ENCODE measurements at regions not wholly inside any gene's neighbourhood (a gene's known extent, or its start where the extent isn't known, plus 50 kb on each side); places are given as distances from the start of the nearest gene placed in this dataset.
A peak's percentile ranks its signal among the peaks of the same experiment; 100 is the strongest.
"Not testable (repeated sequence)": the region's sequence is repeated elsewhere in the genome, so short reads cannot be mapped to it uniquely, and the experiment has no call there.

DNA sequence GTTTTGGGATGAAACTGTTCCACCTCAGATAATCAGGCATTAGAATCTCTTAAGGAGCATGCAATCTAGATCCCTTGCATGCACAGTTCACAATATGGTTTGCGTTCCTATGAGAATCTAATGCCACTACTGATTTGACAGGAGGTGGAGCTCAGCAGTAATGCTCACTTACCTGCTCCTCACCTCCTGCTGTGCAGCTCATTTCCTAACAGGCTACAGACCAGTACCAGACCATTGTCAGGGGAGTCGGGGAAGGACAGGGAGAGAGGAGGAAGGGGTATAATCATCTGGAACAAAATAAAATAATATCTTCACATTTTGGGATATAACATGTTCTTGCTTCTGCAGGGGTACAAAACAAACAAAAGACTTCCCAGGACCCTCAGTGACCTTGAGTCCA is 532.0 kb upstream of the FSHR start:
- no peak for DNase-seq

DNA sequence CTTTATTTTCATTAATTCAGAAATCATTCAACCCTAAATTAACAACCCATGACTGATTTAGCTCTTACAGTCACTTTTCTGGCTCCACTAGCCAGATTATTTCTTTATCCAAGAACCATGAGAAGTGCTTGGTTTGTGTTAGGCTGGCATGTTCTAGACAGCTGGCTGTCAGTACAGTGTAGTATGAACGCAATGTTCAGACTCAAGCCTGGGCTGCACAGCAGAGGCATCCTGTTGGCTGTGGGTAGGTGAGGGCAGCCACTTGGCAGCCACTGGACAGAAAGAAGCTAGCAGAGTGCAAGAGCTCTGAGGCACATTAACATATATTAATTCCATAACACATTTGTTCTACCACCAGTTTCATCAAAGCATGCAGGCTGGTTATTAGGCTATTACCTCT is 522.9 kb upstream of the FSHR start:
- DNase-seq = no peak

DNA sequence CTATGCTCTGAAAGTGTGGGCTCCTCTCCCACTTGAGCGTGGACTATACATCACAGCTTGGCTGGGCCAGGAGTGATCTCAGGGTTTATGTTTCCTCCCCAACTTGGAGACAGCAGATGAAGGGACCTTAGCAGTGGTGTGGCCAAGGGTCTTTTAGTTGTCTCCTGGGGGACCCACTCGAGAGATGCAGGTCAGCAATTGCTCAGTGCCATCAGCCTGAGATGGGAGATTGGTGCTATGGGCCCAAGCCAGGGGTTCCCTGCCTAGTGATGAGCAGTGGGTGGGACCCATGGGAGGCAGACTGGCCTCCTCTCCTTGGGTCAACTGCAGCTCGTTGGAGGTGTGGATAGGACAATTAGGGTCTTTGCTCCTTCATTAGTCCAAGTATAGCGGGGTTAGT is 510.5 kb upstream of the FSHR start:
- no peak for DNase-seq

DNA sequence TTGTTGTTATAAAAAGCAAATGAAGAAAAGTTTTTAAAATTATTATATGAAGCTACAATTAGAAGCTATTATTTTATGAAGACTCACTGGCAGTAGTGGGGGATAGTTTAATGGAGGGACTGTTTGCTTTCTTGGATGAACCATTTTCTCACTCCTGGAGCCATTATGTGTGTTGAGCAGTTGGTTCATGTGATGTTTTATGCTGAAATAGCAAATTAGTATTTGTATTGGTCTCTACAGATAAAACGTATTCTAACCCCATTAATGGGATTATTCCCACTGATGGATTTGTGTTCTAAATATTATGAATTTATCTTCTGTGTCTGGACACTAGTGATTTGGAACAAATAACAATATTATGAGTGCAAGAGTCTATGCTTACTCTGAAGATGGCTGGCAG is 507.5 kb upstream of the FSHR start:
- DNase-seq = no peak

DNA sequence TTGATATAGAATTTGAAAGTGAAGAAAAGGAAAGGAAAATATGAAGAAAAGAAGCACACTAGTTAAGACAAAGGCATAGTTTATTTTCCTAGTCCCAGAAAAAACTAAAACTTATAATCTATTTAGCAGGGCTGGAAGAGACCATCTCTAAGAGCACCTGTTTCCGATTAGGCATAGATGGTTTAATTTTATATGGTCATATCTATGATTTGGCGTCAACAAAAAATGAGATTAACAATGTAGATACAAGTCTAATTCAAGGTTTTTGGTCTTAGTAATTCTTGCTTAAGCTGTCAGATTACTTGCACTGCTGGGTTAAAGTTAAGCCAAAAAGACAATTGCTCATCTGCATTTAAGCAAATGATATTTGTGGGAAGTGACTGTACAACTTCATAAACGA is 502.5 kb upstream of the FSHR start:
- no peak for DNase-seq

DNA sequence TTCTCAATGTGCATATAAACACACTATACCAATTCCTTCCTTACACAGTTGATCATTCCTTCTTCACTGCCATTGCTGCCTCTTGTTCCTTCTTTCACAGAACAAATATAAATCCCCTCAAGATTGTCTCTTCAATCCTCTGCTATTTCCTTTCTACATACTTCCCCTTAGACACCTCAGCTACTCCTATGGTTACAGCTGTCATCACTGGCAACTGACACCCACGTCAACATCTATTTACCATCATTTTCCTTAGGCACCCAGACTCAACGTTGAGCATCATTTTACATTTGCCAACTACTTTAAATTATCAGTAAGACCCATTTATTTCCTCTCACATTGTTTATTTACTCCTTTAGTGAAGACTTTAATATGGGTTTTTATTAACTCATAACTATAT is 488.8 kb upstream of the FSHR start:
- DNase-seq = no peak

DNA sequence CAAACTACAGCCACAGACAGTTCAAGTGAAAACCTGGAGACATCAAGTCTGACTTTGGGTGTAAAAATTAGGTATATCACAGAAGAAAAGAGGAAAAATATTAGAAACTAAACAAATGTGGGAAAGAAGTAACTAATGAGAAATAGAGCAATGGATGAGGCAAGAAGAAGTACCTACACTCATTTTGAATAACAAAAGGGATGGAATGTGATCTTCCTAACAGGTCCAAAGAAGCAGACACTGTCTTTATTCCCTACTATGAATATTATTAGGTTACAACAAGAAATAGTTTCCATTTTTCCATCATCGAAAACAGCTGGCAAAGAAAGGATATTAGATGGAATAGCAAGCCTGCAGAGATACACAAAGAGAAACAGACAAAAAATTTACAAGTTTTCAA is 486.3 kb upstream of the FSHR start:
- DNase-seq = no peak

DNA sequence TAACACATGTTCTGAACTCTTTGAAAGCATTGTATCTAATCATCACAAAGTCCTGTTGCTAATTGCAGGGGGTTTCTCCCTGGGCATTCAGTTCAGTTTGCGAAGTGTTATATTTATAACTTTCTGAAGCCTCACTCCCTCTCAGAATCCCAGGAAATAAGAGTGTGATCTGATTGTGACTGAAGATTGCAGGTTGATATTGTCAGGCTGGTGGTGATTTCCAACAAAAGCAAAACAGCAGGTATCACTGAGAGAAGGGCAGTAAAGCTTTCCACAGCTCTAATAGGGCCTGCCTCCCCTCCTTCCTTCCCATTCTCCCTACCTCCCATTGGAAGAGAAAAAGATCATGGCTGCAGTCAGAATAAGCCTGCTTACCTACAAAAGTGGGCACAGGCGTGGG is 466.7 kb upstream of the FSHR start:
- DNase-seq = no peak

DNA sequence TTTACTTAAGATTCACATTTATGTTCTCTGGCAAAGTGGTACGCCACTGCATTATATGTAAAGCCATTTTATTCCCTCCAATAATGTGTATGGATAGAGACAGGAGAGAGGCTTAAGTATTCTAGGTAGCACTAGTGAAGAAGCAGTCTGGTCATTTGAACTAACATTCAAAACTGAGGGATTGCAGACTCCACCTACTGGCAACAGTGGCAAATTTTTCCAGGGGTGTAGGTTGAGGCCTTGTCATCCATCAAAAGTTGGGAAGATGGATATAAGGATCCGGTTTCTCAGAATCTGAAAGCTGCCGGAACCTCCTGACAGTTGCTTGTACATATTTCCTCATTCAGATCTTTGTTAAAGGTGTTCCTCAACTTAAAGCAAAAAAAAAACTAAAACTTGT is 465.5 kb upstream of the FSHR start:
- no peak for DNase-seq

DNA sequence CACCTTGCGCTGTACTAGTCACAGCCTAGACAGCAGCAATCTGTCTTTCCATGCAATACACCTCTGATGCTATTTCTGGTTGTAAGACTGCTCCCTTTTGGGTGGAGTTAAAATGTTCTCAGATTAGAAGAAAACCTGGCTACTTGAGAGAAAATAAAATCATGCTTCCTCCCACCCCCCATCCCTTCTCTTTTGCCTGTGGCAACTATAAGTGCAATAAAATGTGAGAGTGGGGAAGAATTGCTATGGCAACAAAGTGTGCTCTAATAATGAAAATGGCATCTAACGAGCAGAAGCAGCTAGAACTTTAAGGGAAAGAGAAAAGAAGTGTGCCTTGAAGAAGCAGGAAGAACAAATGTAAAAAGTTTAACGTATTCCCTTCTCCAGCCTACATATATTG is 464.2 kb upstream of the FSHR start:
- peak in 2 of 56 donors; percentile 3 for DNase-seq

DNA sequence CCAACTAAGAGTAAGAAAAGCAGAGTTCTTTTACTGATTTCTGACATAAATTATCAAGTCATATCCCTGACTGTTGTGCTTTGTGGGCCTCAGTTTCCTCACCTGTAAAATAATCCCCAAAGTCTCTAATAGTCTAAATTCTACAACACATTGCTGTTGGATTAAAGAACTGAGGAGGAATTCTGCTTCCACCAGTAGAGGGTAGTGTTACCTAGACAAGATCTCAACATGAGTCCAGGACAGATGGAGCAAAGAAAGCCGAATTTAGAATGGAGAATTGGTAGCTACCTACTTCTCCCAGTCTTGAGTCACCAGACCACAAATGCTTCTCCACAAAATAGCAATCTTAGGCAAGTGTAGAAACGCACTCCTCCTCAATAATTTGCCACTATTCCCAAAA is 462.5 kb upstream of the FSHR start:
- no peak for DNase-seq

DNA sequence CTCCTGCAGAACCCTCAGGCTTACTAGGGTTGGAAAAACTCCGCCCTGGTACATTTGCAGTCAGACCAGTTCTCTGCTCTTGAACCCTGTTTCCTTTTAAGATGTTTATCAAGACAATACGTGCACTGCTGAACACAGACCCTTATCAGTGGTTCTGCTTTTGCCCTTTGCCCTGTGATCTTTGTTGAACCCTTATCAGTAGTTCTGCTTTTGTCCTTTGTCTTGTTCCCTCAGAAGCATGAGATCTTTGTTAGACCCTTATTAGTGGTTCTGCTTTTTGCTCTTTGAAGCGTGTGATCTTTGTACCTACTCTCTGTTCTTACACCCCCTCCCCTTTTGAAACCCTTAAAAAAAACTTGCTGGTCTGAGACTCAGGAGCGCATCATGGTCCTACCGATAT is 457.5 kb upstream of the FSHR start:
- DNase-seq = not testable (repeated sequence)

DNA sequence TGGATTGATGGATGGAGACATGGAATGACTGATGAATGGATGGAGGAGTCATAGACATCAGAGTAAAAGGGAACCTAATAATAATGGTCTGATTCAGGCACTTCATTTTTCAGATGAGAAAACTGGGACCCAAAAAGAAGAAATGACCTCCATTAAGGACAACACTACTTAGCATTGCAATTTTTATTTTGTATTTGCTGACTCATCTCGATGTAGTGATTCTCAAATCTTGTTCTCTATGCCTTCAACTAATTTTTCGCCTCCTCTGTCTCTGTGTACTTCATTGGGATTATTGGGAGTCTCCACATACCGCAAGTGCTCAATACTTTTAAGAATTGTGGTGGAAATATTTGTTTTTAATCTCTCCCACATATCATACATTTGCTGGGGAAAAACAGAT is 446.2 kb upstream of the FSHR start:
- DNase-seq = no peak

DNA sequence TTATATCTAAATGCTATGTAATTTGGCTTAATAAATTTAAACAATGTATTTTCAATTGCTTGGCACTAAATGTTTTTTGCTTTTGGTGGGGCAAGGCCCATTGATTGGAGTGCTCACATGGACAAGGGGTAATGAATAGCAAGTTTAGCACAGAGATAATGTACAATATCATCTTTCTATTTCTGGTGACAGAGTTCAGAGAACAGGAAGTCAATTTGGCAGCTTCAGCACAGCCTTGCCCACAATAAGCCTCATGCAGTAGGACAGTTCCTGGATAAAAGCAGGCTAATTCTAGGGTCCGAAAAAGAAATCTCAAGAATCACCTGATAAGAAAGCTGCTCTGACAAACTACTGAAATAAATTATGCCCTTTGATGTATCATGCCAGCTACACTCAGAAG is 443.9 kb upstream of the FSHR start:
- DNase-seq = no peak

DNA sequence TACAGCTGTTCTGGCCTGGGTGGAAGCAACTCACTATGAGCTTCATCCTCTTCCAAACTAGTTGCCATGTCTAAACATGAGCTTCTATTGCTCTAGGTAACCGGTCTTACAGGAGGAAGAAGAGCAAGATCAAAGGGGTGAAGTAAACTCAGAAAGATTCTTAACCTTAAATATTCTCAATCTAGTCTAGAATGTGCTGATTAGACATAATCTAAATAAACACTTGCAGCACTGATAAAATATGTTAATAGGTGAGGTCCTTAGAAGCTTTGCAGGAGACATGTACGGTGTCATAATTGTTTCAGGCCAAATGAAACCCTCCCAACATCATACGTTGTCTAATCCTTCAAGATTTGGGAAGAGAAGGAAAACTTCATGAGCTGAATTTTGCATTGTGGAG is 431.6 kb upstream of the FSHR start:
- no peak for DNase-seq

DNA sequence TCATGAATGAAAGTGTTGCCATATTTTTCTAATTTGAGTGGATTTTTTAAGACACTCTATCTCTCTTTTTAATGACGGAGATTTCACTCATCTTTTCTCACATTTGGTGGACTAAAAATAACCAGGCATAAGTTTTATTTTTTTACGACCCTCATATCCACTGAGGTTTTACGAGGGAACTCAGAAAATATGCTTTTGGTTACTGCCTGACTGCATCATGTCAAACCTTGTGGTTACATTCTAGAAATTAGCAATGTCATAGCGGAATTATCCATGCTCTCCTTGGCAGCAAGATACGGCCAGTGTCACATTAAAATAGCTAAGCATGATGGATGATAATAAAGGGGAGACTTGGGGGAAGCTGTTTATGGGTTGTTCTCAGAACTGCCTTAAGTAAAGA is 428.6 kb upstream of the FSHR start:
- no peak for DNase-seq

DNA sequence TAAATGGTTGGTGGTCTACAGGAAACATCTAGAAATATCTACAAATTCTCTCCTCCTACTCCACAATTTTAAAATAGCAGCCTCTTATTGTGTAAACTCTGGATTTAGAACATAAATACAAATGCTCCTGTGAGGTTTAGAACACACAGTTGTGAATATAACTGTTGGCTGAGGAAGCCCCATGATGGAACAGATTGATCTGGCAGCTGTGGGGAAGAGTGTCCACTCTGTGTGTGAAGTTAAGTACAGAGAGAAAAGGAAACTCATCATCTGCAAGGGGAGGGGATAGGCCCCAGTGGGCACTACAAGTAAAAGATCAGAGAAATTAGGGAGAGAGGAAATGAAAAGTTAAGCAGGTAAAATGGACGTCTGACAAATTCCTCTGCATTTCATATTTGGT is 422.7 kb upstream of the FSHR start:
- no peak for DNase-seq

DNA sequence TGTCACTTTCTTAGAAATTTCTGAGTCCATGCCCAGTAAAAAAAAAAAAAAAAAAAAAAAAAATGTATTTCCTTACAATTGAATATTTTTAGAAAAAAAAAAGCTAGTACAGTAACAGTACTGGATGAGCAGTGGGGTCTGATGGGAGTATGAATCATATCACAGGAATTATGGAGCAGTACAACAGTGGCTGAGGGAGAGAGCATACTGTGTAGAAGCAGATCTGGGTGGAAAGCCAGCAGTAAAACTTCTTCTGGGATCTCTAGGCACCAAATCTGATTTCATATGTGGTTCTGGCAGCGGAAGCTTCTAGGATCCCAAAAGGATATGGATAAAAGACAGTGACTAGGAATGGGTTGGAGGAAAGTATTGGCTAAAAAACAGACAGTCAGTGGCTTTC is 414.9 kb upstream of the FSHR start:
- DNase-seq = no peak

DNA sequence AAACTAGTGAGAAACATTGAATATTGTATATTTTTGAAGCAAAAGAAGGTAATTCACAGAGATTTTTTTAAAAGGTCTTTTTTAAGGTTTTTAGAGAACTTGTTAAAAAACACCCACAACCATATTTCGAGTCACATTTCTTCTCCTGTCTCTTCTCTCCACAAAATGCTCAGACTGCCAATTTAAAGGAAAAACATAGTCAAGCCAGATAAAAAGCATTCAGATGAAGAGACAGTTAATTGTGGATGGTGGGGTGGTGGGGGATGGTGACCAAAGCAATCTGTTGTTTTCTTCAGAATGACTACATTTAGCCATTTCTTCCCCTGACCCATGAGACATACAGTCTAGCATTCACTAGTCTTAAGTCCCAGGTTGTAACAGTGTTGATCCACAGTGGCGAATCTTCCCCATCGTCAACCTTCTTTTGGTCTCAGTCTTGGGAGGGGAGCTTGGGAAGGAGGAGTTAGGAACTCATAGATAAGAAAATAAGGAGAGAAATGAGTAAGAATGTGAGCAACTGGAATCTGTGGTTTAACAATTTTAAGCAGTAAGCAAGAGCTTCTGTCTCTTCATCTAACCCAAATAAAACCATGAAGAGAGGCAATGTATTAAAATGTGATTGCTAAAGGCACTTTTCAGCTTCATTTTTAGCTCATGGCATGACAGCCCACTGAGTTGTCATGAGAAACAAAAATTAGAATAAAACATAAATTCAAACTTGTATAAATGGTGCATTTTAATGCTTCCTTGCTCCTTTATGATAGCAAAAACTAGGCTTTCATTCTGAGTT is 413.7 kb upstream of the FSHR start:
- DNase-seq = no peak

DNA sequence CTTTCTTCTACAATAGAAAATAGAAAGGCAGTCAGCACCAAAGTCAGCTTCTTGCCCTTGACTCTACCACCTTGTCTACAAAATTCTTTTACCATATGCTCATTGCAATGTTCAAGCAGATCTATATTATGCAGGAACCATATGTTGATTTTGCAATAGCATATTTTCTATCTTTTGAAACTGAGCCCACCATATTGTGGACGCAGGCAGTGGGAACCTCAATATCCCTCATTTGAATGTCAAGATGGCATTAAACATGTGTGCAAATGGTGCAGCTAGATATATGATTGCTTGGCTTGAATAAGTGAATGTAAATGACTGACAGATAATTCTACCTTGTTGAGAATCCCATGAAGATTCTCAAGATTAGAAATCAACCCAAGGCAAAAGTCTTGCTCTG is 412.7 kb upstream of the FSHR start:
- no peak for DNase-seq

DNA sequence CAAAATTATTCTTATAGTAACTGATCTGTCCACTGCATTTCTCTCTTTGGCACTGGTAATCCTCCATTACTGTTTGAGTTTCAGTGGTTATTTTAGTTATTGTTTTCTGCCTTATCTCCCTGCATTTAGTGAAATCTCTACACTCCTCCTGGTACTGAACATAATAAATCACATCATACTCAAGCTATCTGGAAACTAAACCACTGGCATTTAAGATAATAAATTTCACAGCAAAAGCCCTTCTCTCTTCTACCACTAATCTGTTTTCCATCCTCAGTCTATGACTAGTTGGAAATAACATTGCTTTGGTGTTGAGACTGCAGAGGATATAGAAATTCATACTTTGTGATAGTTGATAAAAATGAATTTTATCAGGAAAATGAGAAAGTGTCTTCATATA is 399.3 kb upstream of the FSHR start:
- no peak for DNase-seq

DNA sequence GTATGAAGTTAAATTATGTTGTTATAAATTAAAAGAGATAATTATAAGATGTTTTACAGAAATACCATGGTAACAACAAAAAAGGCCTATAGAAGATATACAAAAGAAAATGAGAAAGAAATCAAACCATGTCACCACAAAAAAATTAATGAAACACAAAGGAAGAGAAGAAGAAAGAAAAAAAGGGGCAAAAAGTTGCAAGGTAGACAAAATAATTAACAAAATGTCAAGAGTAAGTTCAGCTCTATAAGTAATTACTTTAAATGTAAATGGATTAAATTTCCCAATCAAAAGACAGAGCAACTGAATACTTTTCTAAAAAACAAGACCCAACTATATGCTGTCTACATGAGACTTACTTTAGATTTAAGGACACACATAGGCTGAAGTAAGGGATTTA is 378.4 kb upstream of the FSHR start:
- no peak for DNase-seq

DNA sequence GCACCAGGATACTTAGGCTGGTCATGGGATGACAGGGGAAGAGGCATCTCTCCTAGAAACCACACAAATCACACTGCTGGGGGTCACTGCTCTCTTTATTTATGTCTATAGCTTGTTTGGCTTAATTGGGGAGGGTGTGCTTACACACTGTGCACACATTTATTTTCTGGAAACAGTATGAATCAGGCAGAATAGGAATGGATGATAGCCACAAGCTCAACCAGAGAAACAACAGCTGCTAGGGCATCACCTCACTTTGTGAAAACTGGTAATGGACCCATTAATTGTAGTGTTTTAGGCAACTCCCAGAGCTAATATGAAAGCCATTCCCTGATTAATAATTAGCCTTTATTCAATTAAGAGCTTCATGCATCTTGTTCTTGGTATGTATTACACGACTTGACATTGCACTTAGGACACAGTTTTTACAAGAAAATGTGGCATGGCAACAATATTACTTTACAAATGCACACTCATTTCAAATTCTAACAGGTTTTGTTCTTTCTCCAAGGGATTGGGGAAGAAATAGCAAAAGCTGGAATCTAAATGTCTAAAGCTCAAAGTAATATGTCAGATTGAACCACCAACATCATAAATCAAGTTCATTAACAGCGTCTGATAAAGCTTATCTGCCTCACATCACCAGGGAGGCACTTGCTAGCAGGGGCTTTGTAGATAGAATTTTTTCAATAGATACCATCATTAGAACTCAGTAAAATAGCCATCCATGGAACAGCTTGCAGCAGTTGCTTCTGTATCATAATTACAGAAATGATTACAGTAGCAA is 361.9 kb upstream of the FSHR start:
- no peak for DNase-seq

Data from nucleus accumbens (tissue), 56 donors.